H1 (cell line): ENCODE measurements at regions not wholly inside any gene's neighbourhood (a gene's known extent, or its start where the extent isn't known, plus 50 kb on each side); places are given as distances from the start of the nearest gene placed in this dataset.

Experiments used
- E2F6 ChIP-seq: IDR thresholded peaks from 2 replicates; pipeline ENCODE4 v1.6.1; 2012; ENCODE audit warnings: inconsistent platforms
- EGR1 ChIP-seq: IDR thresholded peaks from 2 replicates; pipeline ENCODE4 v1.6.1; 2011; ENCODE audit warnings: low read depth, low read length, borderline replicate concordance
- EZH2 ChIP-seq: fragments of 200-600 bp; sonication (generic); IDR thresholded peaks from 2 replicates; pipeline ENCODE4 v1.7.1; 2012; ENCODE audit warnings: low read depth, mild to moderate bottlenecking, moderate library complexity, low read length, inconsistent platforms; ENCODE audit not compliant: severe bottlenecking
- NANOG ChIP-seq: IDR thresholded peaks from 2 replicates; pipeline ENCODE4 v1.6.1; 2011; ENCODE audit warnings: low read length, low read depth, mild to moderate bottlenecking, inconsistent platforms; ENCODE audit not compliant: insufficient read depth, poor library complexity, severe bottlenecking
- SP1 ChIP-seq: IDR thresholded peaks from 2 replicates; pipeline ENCODE4 v1.6.1; 2011; ENCODE audit warnings: low read depth, low read length
- SRF ChIP-seq: IDR thresholded peaks from 2 replicates; pipeline ENCODE4 v1.6.1; 2011; ENCODE audit warnings: mild to moderate bottlenecking, low read depth, low read length, moderate library complexity
- ZNF274 ChIP-seq: IDR thresholded peaks from 2 replicates; pipeline ENCODE4 v1.7.0; 2012; ENCODE audit warnings: low read length, borderline replicate concordance; ENCODE audit errors: extremely low read depth
- TF ChIP-seq, protein P1 (sequence below), 3 experiments: IDR thresholded peaks; 1 replicate in 2 of 3; 2 replicates in 1 of 3; pipeline versions ENCODE4 v1.5.1 to v1.6.1; 2011; ENCODE audit warnings: low read length in 3 of 3, mild to moderate bottlenecking in 3 of 3, inconsistent platforms in 2 of 3, low read depth in 1 of 3, moderate library complexity in 1 of 3; ENCODE audit not compliant: insufficient read depth in 1 of 3; ENCODE audit errors: control extremely low read depth in 1 of 3

DNA sequence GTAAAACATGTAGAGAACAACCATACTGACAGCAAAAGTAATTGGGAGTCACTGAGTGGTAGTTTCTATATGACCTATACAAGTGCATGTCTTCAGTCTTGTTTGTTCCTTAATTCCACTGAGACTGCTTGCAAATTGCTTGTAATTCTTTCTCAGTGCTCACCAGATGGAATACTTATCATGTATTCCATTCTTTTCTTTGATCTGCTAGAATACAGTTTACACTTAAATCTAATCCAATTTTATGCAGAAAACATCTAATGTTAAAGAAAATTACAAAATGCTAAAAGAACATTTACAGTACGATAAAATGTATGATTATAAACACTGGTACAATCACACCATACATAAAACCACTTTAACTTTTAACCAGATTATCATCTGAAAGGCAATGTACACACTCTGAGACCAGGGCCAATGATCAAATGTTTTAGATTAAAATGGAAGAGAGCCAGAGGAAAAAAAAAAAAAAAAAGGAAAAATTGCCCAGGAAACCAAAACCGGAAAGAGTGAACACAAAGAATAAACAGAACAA lies 741.4 kb downstream of the FAT4 start (continued):
- TF ChIP-seq ZNF274 (no peak), E2F6 (no peak), SRF (no peak), EZH2 (no peak), SP1 (no peak), EGR1 (no peak), NANOG (no peak)
- TF ChIP-seq, protein P1, sequence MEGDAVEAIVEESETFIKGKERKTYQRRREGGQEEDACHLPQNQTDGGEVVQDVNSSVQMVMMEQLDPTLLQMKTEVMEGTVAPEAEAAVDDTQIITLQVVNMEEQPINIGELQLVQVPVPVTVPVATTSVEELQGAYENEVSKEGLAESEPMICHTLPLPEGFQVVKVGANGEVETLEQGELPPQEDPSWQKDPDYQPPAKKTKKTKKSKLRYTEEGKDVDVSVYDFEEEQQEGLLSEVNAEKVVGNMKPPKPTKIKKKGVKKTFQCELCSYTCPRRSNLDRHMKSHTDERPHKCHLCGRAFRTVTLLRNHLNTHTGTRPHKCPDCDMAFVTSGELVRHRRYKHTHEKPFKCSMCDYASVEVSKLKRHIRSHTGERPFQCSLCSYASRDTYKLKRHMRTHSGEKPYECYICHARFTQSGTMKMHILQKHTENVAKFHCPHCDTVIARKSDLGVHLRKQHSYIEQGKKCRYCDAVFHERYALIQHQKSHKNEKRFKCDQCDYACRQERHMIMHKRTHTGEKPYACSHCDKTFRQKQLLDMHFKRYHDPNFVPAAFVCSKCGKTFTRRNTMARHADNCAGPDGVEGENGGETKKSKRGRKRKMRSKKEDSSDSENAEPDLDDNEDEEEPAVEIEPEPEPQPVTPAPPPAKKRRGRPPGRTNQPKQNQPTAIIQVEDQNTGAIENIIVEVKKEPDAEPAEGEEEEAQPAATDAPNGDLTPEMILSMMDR (IDR thresholded peaks at IDR 0.05; ENCODE audit: control extremely low read depth in 1 of 3, insufficient read depth in 1 of 3, low read depth in 1 of 3, low read length in 3 of 3), result no peak
